ENCODE measurements at regions not wholly inside any gene's neighbourhood (a gene's known extent, or its start where the extent isn't known, plus 50 kb on each side); places are given as distances from the start of the nearest gene placed in this dataset.

DNA sequence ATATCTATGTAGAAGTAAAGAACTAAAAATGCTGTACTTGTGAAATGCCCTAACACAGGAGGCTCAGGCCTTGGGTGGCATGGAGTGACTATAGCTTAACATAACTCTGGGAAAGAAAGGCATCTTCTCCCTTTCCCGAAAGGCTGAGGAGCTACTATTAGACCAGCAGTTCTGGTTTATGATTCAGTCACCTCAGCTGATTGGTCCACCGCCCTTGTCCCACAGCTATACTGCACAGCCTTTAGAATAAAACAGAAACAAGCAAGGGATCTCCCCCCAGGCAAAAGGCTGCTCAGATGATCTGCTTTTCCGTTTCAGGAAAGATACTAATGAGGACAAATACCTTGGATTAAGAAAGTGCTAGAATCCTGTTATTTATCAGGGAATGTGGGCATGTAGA, 171.3 kb downstream of the SNCA start:
- intact Hi-C loops (cut with micrococcal nuclease), result no loop called here
- no peaks in the 10 kb centered on the region for H3K27me3 Mint-ChIP-seq
- no peaks in the 10 kb centered on the region for H3K4me1 Mint-ChIP-seq (ENCODE audit: low read depth)
- no peak overlapping the region for H3K4me3 Mint-ChIP-seq
- H3K27ac Mint-ChIP-seq, result no peak overlapping the region
- no peaks in the 10 kb centered on the region for H3K36me3 Mint-ChIP-seq (ENCODE audit: low read depth)
- no peaks in the 10 kb centered on the region for H3K9me3 Mint-ChIP-seq

- Mint-ChIP-seq H3K9me3 (no peaks in the 10 kb centered on the region), H3K4me3 (no peak overlapping the region), H3K36me3 (ENCODE audit: low read depth) (no peaks in the 10 kb centered on the region), H3K27ac (no peak overlapping the region), H3K27me3 (no peaks in the 10 kb centered on the region), H3K4me1 (ENCODE audit: low read depth) (no peaks in the 10 kb centered on the region)
- intact Hi-C loops (cut with micrococcal nuclease), result no loop called here
These were observed 172.4 kb downstream of the SNCA start for GRCh38 chr4:89664521-89664920.

DNA sequence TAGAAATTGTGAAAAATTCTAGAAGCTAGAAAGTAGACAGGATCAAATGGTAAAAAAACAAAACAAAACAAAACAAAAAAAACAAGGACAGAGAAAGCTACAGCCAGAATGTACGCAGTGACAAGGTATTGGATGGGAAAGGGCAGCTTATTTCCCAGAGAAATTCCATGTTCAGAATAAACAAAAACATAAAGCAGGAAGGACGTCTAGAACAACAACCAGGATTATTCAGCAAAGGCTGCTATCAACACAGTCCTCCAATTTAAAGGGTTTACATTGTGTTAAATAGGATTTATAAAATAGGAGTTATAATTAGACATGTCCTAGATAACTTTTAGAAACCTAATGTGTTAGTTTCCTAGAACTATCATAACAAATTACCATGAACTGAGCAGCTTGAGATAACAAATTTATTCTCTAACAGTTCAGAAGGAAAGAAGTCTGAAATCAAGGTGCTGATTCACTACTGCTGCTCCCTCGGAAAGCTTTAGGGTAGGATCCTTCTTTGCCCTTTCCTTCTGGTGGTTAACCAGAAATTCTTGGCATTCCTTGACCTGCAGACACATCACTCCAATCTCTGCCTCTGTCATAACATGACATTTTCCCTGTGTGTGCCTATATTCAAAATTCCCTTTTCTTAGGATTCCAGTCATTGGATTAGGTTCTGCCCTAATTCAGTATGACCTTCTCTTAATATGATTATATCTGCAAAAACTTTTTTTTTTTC, 175.6 kb downstream of the SNCA start:
- Mint-ChIP-seq H3K27me3 (no peaks in the 10 kb centered on the region), H3K27ac (no peak overlapping the region), H3K36me3 (ENCODE audit: low read depth) (no peaks in the 10 kb centered on the region), H3K4me1 (ENCODE audit: low read depth) (peaks cover 4% of the 10 kb centered on the region), H3K4me3 (no peak overlapping the region), H3K9me3 (no peaks in the 10 kb centered on the region)
- intact Hi-C loops (cut with micrococcal nuclease), result no loop called here

- Mint-ChIP-seq H3K27me3 (no peaks in the 10 kb centered on the region), H3K27ac (no peak overlapping the region), H3K36me3 (ENCODE audit: low read depth) (no peaks in the 10 kb centered on the region), H3K4me1 (ENCODE audit: low read depth) (peaks cover 4% of the 10 kb centered on the region), H3K9me3 (no peaks in the 10 kb centered on the region), H3K4me3 (no peak overlapping the region)
- intact Hi-C loops (cut with micrococcal nuclease), result no loop called here
These were observed 176.4 kb downstream of the SNCA start for GRCh38 chr4:89660444-89661172.

DNA sequence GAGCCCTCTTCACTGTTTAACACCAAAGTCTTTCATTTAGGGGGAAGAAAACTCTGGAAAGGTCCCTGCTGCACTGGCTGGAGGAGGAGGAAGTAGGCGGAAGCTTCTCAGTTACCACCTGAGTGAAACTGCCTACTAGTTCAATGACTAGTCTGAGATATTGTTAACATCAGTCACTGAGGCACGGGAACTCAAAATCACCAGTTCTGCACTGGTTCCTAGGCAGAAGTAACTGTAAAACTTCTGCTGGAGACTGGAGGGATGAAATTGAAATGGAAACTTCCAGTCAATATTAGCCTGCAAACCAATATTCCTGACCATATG, 178.3 kb downstream of the SNCA start:
- no peaks in the 10 kb centered on the region for H3K27me3 Mint-ChIP-seq
- H3K27ac Mint-ChIP-seq, result no peak overlapping the region
- H3K4me1 Mint-ChIP-seq (ENCODE audit: low read depth), result peaks cover 4% of the 10 kb centered on the region
- H3K9me3 Mint-ChIP-seq, result no peaks in the 10 kb centered on the region
- intact Hi-C loops (cut with micrococcal nuclease), result loop anchor here (1.0 to 5.0 kb wide), 2 partner anchors 214 to 243 kb away; no protein-coding TSS in a partner anchor
- no peaks in the 10 kb centered on the region for H3K36me3 Mint-ChIP-seq (ENCODE audit: low read depth)
- no peak overlapping the region for H3K4me3 Mint-ChIP-seq

DNA sequence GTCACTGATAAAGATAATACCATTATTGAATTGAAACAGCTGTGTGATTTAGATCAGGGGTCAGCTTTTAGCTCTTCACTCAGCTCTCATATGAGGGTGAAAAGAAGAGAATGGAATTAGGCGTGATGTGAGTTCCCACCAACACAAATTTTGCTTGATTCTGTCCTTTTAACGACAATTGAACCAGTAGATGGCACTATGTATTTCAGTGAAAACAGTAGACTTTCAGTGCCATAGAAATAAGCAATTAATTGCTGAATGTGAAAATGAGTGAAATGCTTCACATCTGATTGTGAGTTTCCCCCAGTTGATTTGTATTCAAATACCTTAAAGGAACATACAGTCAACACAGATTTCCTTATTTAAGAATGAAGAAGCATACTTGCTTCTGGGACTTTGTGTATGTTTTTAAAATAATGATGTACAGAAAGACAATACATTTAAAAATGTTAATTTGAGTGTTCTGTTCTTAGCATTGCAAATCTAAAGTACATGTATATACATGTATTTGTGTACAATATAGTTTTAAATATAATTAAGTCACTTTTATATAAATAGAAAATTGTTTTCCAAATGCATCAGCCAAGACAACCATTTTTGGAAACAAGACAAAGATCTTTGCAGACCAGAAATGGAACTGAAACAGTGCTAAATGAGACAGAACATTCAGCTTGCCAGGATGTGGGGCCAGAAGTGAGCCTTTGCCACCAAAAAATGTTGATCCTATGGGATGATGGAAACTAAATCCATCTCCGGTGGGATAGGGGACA, 178.8 kb downstream of the SNCA start:
- Mint-ChIP-seq H3K27me3 (no peaks in the 10 kb centered on the region), H3K9me3 (no peaks in the 10 kb centered on the region), H3K27ac (no peak overlapping the region), H3K4me1 (ENCODE audit: low read depth) (peaks cover 4% of the 10 kb centered on the region), H3K36me3 (ENCODE audit: low read depth) (no peaks in the 10 kb centered on the region), H3K4me3 (no peak overlapping the region)
- intact Hi-C loops (cut with micrococcal nuclease), result loop anchor here (1.0 to 5.0 kb wide), 2 partner anchors 214 to 243 kb away; no protein-coding TSS in a partner anchor

- Mint-ChIP-seq H3K36me3 (ENCODE audit: low read depth) (no peaks in the 10 kb centered on the region), H3K27ac (no peak overlapping the region), H3K4me1 (ENCODE audit: low read depth) (no peaks in the 10 kb centered on the region), H3K4me3 (no peak overlapping the region), H3K9me3 (peaks cover under 1% of the 10 kb centered on the region), H3K27me3 (no peaks in the 10 kb centered on the region)
- intact Hi-C loops (cut with micrococcal nuclease), result no loop called here
These were observed 183.9 kb downstream of the SNCA start for GRCh38 chr4:89653012-89653411.

GRCh38 chr4:89645482-89645881, 191.5 kb downstream of the SNCA start:
- Mint-ChIP-seq H3K4me3 (no peak overlapping the region), H3K36me3 (ENCODE audit: low read depth) (no peaks in the 10 kb centered on the region), H3K4me1 (ENCODE audit: low read depth) (no peaks in the 10 kb centered on the region), H3K9me3 (peaks cover 11% of the 10 kb centered on the region), H3K27ac (no peak overlapping the region), H3K27me3 (peaks cover 2% of the 10 kb centered on the region)
- intact Hi-C loops (cut with micrococcal nuclease), result no loop called here

- H3K27me3 Mint-ChIP-seq, result peaks cover 2% of the 10 kb centered on the region
- H3K4me3 Mint-ChIP-seq, result no peak overlapping the region
- no peaks in the 10 kb centered on the region for H3K36me3 Mint-ChIP-seq (ENCODE audit: low read depth)
- H3K4me1 Mint-ChIP-seq (ENCODE audit: low read depth), result no peaks in the 10 kb centered on the region
- no peak overlapping the region for H3K27ac Mint-ChIP-seq
- intact Hi-C loops (cut with micrococcal nuclease), result no loop called here
- no peaks in the 10 kb centered on the region for H3K9me3 Mint-ChIP-seq
These were observed 195.6 kb downstream of the SNCA start for GRCh38 chr4:89641367-89641687.

DNA sequence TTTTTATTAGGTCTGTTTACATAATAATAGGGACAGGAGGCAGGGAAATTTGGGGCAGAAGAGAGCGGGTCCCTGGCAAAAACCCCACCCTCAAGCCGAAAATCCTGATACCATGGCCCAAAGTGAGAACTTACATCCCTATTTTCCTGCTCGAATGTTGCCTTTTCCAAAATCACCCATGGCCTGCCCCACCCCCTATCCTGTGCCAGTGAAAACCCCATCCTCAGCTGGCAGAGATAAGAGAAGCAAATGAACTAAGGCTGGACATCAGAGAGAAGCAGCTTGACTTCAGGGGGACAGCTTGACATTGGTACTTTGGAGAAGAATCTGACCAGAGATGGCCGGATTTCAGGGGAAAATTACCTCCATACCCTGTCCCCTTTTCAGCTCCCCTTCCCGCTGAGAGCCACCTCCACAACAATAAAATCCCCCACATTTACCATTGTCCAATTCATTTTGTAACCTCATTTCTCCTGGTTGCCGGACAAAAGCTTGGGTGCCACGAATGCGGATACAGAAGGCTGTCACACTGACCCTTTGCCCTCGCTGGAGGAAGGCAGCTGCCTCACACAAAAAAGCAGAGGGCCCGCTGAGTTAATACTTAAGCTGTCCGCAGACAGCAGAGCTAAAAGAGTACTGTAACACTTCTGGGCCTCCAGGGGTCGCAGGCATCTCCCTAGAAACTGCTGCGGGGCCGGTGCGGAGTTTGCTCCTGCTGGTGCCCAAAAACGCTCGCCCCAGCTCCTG, 196.2 kb downstream of the SNCA start:
- Mint-ChIP-seq H3K36me3 (ENCODE audit: low read depth) (no peaks in the 10 kb centered on the region), H3K4me1 (ENCODE audit: low read depth) (no peaks in the 10 kb centered on the region), H3K27me3 (peaks cover 2% of the 10 kb centered on the region), H3K4me3 (no peak overlapping the region), H3K27ac (no peak overlapping the region), H3K9me3 (no peaks in the 10 kb centered on the region)
- intact Hi-C loops (cut with micrococcal nuclease), result no loop called here

DNA sequence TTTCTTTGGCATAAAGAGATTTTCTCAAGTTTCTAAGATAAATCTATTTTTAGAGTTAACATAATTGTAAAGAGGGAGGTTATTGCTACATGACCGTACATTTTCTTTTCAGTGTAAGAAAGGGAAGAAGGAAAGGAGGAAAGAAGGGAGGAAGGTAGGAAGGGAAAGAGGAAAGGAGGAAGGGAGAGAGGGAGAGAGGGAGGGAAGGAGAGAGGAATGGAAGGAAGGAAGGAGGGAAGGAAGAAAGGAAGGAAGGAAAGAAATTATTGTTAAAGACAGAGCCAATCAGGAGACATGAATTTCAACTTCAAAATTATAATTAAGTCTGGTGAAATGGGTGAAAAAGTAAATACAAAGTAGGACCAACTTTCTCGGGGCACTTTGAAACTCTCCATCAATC, 197.6 kb downstream of the SNCA start:
- H3K9me3 Mint-ChIP-seq, result no peaks in the 10 kb centered on the region
- H3K27ac Mint-ChIP-seq, result no peak overlapping the region
- H3K4me1 Mint-ChIP-seq (ENCODE audit: low read depth), result no peaks in the 10 kb centered on the region
- intact Hi-C loops (cut with micrococcal nuclease), result no loop called here
- no peak overlapping the region for H3K4me3 Mint-ChIP-seq
- no peaks in the 10 kb centered on the region for H3K36me3 Mint-ChIP-seq (ENCODE audit: low read depth)
- H3K27me3 Mint-ChIP-seq, result peaks cover 2% of the 10 kb centered on the region

GRCh38 chr4:89625599-89626293, 211.2 kb downstream of the SNCA start:
- no peaks in the 10 kb centered on the region for H3K27me3 Mint-ChIP-seq
- no peak overlapping the region for H3K4me3 Mint-ChIP-seq
- no peaks in the 10 kb centered on the region for H3K9me3 Mint-ChIP-seq
- no peaks in the 10 kb centered on the region for H3K36me3 Mint-ChIP-seq (ENCODE audit: low read depth)
- H3K4me1 Mint-ChIP-seq (ENCODE audit: low read depth), result no peaks in the 10 kb centered on the region
- H3K27ac Mint-ChIP-seq, result no peak overlapping the region
- intact Hi-C loops (cut with micrococcal nuclease), result no loop called here

DNA sequence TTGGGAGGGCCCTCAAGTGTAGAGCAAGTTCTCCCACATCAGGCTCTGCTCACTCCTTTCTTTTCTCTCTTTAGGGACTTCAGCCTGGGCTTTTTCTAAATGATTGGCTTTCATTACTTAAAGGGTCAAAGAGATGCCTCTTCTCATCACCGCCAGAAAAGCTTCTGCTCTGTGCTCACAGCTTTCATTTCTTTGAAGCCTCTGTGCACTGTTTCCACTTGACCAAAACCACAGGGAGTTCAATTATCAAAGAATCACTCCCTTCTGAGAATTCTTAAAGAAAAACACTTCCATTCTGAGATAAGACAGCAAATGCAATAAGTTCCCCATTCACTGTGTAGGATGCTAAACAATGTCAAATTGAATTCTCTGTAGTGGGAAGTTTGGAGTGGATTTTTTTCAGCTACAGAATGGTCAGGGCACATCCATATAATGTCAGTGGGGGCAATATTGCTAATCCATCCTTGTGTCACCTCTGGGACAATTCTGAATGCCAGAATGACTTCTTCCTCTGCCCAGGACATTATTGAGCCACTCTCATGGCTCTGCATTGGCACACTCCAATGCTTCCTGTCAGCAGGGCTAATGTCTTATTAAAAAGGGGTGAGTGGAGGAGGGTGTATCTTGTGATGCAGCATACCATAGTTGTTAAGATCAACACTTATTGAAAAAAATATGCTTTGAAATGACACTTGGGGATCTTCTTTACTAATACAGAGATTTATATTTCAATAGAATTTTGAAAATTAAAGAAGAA, 217.6 kb downstream of the SNCA start:
- H3K27me3 Mint-ChIP-seq, result no peaks in the 10 kb centered on the region
- no peaks in the 10 kb centered on the region for H3K4me1 Mint-ChIP-seq (ENCODE audit: low read depth)
- intact Hi-C loops (cut with micrococcal nuclease), result no loop called here
- no peak overlapping the region for H3K4me3 Mint-ChIP-seq
- H3K27ac Mint-ChIP-seq, result no peak overlapping the region
- no peaks in the 10 kb centered on the region for H3K36me3 Mint-ChIP-seq (ENCODE audit: low read depth)
- H3K9me3 Mint-ChIP-seq, result no peaks in the 10 kb centered on the region

All from dendritic cell treated with granulocyte-macrophage colony-stimulating factor and Interleukin-4, amounts not matched to agents 40 ng/mL and 50 ng/mL, for 4 days (primary cell).